Naive thymus-derived CD8-positive, alpha-beta T cell (primary cell): ENCODE measurements at regions not wholly inside any gene's neighbourhood (a gene's known extent, or its start where the extent isn't known, plus 50 kb on each side); places are given as distances from the start of the nearest gene placed in this dataset.
A peak's percentile ranks its signal among the peaks of the same experiment; 100 is the strongest.

Experiments
- ATAC-seq, 2 donors: fragments of 150-1000 bp; cut with Tn5 transposase in 1 of 2; sonication (Bioruptor Pico), chemical (Tn5 transposase) in 1 of 2; 1 replicate in 1 of 2; 2 replicates in 1 of 2; pipeline ENCODE4 v1.10.0; 2021; ENCODE audit warnings: mild to moderate bottlenecking in 2 of 2, moderate library complexity in 2 of 2
- POLR2A ChIA-PET: fragments of 350-600 bp; sonication (Branson Sonifier 250); formaldehyde crosslinking; loops from one replicate; lab custom pipeline; 2021; ENCODE audit warnings: antibody characterized with exemption; lab: Charles Lee
- DNase-seq, 10 donors: peaks; one replicate each; pipeline versions ENCODE4 v3.0.0 to v3.0.0-alpha.2; 2020 to 2022
- H3K27ac Mint-ChIP-seq, 10 donors: one replicate each; pipeline ENCODE4 v1.8.0; 2020 to 2022; ENCODE audit warnings: mild to moderate bottlenecking in 10 of 10, mixed read lengths in 10 of 10, moderate library complexity in 4 of 10, inconsistent platforms in 1 of 10
- H3K27me3 Mint-ChIP-seq, 5 donors: one replicate each; pipeline ENCODE4 v1.8.0; 2021 to 2022; ENCODE audit warnings: mixed read lengths in 5 of 5
- H3K36me3 Mint-ChIP-seq, 3 donors: one replicate each; pipeline ENCODE4 v1.8.0; 2020 to 2022; ENCODE audit warnings: mixed read lengths in 3 of 3, mild to moderate bottlenecking in 2 of 3, inconsistent platforms in 1 of 3
- H3K4me1 Mint-ChIP-seq, 4 donors: one replicate each; pipeline ENCODE4 v1.8.0; 2021 to 2022; ENCODE audit warnings: mixed read lengths in 4 of 4
- H3K4me3 Mint-ChIP-seq, 10 donors: one replicate each; pipeline ENCODE4 v1.8.0; 2020 to 2022; ENCODE audit warnings: mild to moderate bottlenecking in 10 of 10, mixed read lengths in 10 of 10, moderate library complexity in 6 of 10, inconsistent platforms in 1 of 10
- H3K9me3 Mint-ChIP-seq, 9 donors: one replicate each; pipeline ENCODE4 v1.8.0; 2020 to 2022; ENCODE audit warnings: mixed read lengths in 9 of 9, mild to moderate bottlenecking in 3 of 9, inconsistent platforms in 1 of 9, moderate library complexity in 1 of 9

DNA sequence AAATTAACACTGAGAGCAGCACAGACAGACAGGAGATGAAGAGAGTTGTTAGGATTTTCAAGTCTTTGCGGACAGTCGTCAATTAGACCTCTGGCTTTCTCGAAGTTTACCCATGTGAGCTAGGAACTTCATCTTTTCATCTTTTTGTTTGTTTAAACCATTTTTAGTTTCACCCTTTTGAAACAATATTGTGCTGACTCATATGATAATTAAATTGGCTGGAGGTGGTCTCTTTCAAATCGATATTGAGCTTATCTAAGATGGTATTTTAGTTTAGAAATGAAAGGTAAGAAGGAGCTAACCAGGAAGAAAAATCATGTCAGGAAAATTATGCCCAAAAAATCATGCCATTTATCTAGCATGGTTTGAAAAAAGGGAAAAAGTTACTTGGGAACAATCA lies 415.8 kb upstream of the SEMA3A start:
- H3K27ac Mint-ChIP-seq = no peak overlapping the region
- DNase-seq (no peak), ATAC-seq (no peak)
- no peaks in the 10 kb centered on the region for H3K27me3 Mint-ChIP-seq
- no peak overlapping the region for H3K4me3 Mint-ChIP-seq
- H3K36me3 Mint-ChIP-seq = no peaks in the 10 kb centered on the region
- H3K4me1 Mint-ChIP-seq = no peaks in the 10 kb centered on the region
- POLR2A ChIA-PET = no interaction called here
- peaks cover 0 to 2% (median 0%) of the 10 kb centered on the region in 9 donors for H3K9me3 Mint-ChIP-seq

DNA sequence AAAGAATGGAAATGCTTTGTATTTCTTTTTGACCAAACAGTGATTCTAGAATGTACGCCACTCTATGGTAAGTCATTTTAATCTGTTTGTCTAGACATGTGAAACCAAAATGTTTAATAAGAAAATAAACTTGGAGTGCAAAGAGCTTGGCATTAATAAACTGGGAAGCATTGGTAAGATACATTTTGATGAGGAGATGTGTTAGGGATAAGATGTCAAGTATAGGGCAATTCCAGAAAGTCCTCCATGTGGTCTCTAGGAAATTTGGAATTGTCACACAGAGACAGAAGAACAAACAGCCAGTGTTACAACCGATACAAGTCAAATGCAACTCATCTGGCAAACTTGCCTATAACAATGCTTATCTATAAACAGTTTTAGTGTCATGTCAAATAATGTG lies 410.7 kb upstream of the SEMA3A start:
- peaks cover 0 to 6% (median 0%) of the 10 kb centered on the region in 5 donors for H3K27me3 Mint-ChIP-seq
- no peaks in the 10 kb centered on the region for H3K4me1 Mint-ChIP-seq
- ATAC-seq (no peak), DNase-seq (no peak)
- no peak overlapping the region for H3K4me3 Mint-ChIP-seq
- peaks cover 0 to 12% (median 0%) of the 10 kb centered on the region in 3 donors for H3K36me3 Mint-ChIP-seq
- POLR2A ChIA-PET = no interaction called here
- no peak overlapping the region for H3K27ac Mint-ChIP-seq
- peaks cover 4 to 27% (median 12%) of the 10 kb centered on the region in 9 donors for H3K9me3 Mint-ChIP-seq

DNA sequence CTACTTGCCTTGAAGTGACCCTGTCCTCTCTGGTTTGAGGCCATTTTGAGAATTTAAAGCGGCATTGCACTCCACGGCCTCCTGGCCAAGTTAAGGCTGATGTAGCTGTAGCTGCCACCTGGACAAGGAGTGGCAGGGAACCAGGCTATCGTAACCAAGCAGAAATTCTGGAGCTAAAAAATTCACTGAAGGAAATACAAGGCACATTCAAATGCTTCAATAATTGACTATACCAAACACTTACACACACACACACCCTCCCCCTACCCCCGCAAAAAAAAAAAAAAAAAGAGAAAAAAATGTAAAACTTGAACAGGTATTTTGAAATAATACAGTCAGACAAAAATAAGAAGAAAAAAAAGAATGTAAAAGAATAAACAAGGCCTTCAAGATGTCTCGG lies 409.0 kb upstream of the SEMA3A start:
- H3K4me1 Mint-ChIP-seq = no peaks in the 10 kb centered on the region
- H3K4me3 Mint-ChIP-seq = no peak overlapping the region
- H3K27me3 Mint-ChIP-seq = peaks cover 0 to 6% (median 0%) of the 10 kb centered on the region in 5 donors
- no peak for DNase-seq
- H3K9me3 Mint-ChIP-seq = peaks cover 4 to 27% (median 15%) of the 10 kb centered on the region in 9 donors
- POLR2A ChIA-PET = no interaction called here
- ATAC-seq = no peak
- no peak overlapping the region for H3K27ac Mint-ChIP-seq
- peaks cover 0 to 12% (median 0%) of the 10 kb centered on the region in 3 donors for H3K36me3 Mint-ChIP-seq

DNA sequence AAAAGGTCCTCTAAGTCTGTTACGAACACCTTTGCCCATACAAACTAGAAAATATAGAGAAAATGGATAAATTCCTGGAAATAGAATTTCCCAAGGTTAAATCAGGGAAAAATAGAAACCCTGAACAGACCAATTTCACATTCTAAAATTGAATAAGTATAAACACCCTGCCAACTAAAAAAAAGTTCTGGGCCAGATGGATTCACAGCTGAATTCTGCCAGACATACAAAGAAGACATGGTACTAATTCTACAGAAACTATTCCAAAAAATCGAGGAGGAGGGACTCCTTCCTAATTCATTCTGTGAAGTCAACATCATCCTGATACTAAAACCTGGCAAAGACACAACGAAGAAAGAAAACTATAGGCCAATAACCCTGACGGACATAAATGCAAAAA lies 400.4 kb upstream of the SEMA3A start:
- H3K4me1 Mint-ChIP-seq = no peaks in the 10 kb centered on the region
- POLR2A ChIA-PET = no interaction called here
- H3K27me3 Mint-ChIP-seq = no peaks in the 10 kb centered on the region
- no peak for ATAC-seq
- H3K27ac Mint-ChIP-seq = no peak overlapping the region
- H3K36me3 Mint-ChIP-seq = no peaks in the 10 kb centered on the region
- no peak overlapping the region for H3K4me3 Mint-ChIP-seq
- no peak for DNase-seq
- peaks cover 0 to 10% (median 0%) of the 10 kb centered on the region in 9 donors for H3K9me3 Mint-ChIP-seq

DNA sequence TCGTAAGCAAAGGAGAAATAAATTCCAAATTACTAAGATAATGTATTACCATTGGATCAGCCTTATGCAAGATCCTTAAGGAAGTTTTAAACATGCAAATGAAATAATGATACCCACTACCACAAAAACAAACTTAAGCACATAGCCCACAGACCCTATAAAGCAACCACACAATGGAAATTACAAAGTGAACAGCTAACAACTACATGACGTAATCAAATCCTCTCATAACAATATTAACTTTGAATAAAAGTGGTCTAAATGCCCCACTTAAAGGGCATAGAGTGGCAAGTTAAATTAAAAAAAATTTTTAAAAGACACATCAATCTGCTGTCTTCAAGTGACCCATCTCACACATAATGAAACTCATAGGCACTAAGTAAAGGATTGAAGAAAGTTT lies 397.3 kb upstream of the SEMA3A start:
- ATAC-seq (no peak), DNase-seq (no peak)
- H3K27me3 Mint-ChIP-seq = no peaks in the 10 kb centered on the region
- peaks cover 0 to 7% (median 0%) of the 10 kb centered on the region in 9 donors for H3K9me3 Mint-ChIP-seq
- POLR2A ChIA-PET = no interaction called here
- H3K27ac Mint-ChIP-seq = no peak overlapping the region
- no peaks in the 10 kb centered on the region for H3K4me1 Mint-ChIP-seq
- H3K4me3 Mint-ChIP-seq = no peak overlapping the region
- H3K36me3 Mint-ChIP-seq = no peaks in the 10 kb centered on the region

DNA sequence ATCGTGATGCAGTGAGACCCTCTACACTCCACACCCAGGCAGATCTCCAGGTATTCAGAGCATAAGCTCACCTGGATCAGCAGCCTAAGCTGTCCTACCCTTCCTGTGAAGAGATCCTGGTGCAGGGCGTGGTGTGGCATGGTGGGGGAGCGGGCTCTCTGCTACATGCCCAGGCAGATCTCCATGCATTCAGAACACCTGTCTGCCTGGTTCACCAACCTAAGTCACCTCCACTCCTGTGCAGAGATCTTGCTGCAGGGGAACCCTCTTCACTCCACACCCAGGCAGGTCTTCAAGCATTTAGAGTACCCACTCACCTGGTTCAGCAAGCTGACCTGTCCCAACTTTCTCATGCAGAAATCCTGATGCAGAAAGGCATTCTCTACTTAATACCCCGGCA lies 394.4 kb upstream of the SEMA3A start:
- POLR2A ChIA-PET = no interaction called here
- no peak for DNase-seq
- H3K36me3 Mint-ChIP-seq = no peaks in the 10 kb centered on the region
- no peaks in the 10 kb centered on the region for H3K27me3 Mint-ChIP-seq
- peaks cover 0 to 3% (median 0%) of the 10 kb centered on the region in 9 donors for H3K9me3 Mint-ChIP-seq
- no peak overlapping the region for H3K4me3 Mint-ChIP-seq
- no peak overlapping the region for H3K27ac Mint-ChIP-seq
- no peaks in the 10 kb centered on the region for H3K4me1 Mint-ChIP-seq
- ATAC-seq = no peak

DNA sequence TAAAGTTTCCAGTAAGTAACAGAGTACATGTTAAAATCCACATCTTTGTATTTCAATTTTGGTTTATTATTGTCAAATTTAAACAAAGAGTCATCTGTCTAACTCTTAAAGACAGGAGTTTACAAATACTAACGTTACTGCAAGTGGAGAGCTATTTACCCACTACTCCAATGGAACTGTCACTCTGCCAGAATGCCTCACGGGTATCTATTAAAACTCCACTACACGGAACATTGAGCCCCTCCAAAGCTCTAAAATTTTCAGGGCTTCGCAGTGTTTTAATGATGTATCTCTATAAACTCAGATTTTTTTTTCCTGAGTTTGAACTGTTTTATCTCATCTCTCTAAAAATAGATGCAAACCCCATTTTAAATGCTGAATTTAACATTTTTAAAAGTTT lies 388.7 kb upstream of the SEMA3A start:
- Mint-ChIP-seq H3K27me3 (no peaks in the 10 kb centered on the region), H3K27ac (no peak overlapping the region), H3K4me3 (no peak overlapping the region), H3K36me3 (no peaks in the 10 kb centered on the region), H3K4me1 (no peaks in the 10 kb centered on the region), H3K9me3 (no peaks in the 10 kb centered on the region)
- ATAC-seq (no peak), DNase-seq (no peak)
- POLR2A ChIA-PET = no interaction called here

DNA sequence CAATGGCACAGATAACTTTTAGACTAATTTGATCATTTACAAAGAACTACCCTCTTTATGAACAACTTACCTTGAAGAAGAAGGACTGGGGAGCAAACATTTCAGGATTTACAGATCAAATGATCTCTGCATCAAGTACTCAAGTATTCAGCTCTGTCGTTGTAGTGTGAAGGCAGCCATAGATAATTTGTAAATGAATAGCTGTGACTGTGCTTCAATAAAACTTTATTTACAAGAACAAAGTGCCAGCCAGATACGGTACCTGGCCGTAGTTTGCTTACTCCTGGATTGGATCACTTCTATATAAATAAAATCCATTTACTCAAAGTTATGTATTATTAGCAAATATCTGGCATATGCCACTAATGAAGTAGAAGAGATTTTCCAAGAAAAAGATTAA lies 388.2 kb upstream of the SEMA3A start:
- H3K27ac Mint-ChIP-seq = no peak overlapping the region
- H3K4me3 Mint-ChIP-seq = no peak overlapping the region
- no peaks in the 10 kb centered on the region for H3K36me3 Mint-ChIP-seq
- H3K27me3 Mint-ChIP-seq = no peaks in the 10 kb centered on the region
- no peaks in the 10 kb centered on the region for H3K4me1 Mint-ChIP-seq
- DNase-seq (no peak), ATAC-seq (no peak)
- POLR2A ChIA-PET = no interaction called here
- H3K9me3 Mint-ChIP-seq = no peaks in the 10 kb centered on the region

DNA sequence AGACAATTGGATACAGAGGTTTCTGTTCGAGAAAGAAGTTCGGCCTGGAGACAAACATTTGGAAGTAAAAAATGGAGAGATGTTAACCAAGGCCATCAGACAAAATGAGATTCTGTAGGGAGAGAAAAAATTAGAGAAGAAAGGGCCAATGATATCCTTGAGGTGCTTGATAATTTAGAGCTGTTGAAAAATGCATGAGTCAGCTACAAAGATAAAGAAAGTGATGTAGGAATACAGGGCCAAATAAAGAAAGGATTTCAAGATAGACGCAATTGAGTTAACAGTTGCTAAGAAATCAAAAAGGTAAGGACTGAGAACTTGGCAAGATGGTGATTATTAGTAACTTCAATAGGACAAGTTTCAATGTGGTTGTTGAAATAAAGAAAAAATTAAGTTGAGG lies 384.2 kb upstream of the SEMA3A start:
- Mint-ChIP-seq H3K4me3 (no peak overlapping the region), H3K4me1 (no peaks in the 10 kb centered on the region), H3K27ac (no peak overlapping the region), H3K27me3 (no peaks in the 10 kb centered on the region), H3K9me3 (no peaks in the 10 kb centered on the region), H3K36me3 (no peaks in the 10 kb centered on the region)
- POLR2A ChIA-PET = no interaction called here
- DNase-seq = no peak
- no peak for ATAC-seq

DNA sequence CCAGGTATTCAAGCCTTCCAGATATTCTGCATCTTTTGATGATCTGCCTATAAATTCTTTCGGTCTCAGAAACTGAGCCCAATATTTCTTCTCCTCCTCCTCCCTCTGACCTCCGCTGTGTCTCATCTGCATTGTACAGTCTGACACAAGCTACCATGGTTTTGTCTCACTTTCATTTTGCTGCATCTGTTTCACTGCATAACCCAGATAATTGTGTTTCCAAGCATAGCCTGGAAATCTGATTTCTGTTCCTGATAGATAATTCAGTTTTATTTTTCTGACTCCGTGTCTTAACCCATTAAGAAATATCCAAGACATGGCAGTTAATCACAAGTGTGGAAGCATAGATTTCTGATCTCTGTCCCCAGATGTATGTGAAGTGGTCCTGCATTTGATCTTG lies 374.2 kb upstream of the SEMA3A start:
- Mint-ChIP-seq H3K36me3 (no peaks in the 10 kb centered on the region), H3K27me3 (no peaks in the 10 kb centered on the region), H3K4me3 (no peak overlapping the region), H3K9me3 (peaks cover 0 to 3% (median 0%) of the 10 kb centered on the region in 9 donors), H3K27ac (no peak overlapping the region), H3K4me1 (no peaks in the 10 kb centered on the region)
- ATAC-seq (peak in 1 of 2 donors; percentile 27), DNase-seq (no peak)
- POLR2A ChIA-PET = no interaction called here

DNA sequence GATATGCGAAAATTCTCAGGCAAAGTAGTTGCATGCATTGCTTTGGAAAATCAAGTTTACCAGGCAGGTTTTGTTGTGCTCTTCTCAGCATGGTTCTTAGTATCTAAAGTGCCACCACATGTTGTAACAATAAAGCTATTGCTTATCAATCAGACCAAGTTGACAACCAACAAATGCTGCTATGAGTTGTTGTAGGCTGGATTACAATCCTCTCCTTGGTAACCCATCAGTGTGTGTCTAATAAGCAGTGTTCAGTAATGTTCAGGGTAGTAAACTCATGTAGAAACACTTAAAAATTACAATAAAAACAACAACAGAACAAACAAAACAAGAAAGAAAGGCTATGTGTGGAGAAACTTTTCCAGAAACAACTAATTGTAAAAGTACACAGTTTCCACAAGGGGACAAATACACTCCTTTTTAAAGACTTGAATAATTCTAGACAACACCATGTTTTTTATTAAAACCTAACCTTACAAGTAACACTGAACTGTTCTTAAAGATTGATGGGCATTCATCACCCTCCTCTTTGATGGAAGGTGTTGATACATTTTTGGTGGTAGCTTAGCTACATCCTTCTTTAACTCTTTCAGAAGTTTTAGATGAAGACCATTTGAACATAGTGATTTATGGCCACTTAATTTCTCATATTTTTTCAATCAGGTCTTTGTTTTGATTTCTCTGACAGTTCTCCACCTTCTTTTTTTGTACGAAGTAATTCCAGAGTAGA lies 370.9 kb upstream of the SEMA3A start:
- Mint-ChIP-seq H3K4me1 (no peaks in the 10 kb centered on the region), H3K36me3 (no peaks in the 10 kb centered on the region), H3K9me3 (peaks cover 0 to 3% (median 0%) of the 10 kb centered on the region in 9 donors), H3K27me3 (no peaks in the 10 kb centered on the region), H3K27ac (no peak overlapping the region), H3K4me3 (no peak overlapping the region)
- DNase-seq (no peak), ATAC-seq (no peak)
- POLR2A ChIA-PET = no interaction called here

DNA sequence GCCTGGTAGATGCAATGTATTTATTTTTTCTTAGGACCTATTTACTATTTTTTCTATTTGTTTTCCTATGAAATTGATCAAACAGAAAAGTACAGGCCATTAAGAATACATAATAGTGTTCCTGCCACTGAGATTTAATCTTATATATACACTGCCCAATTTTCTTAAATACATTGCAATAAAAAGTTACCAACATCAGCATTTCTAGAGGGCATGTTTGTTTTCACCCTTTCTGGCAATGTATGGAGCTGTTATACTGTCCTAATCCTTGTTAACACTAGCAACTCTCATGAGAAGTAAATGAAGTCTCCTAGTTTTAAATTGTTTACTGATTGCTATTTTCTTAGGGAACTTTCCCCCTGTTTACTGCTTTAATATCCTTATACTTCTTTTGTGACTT lies 359.1 kb upstream of the SEMA3A start:
- POLR2A ChIA-PET = no interaction called here
- Mint-ChIP-seq H3K4me1 (no peaks in the 10 kb centered on the region), H3K36me3 (peaks cover 0 to 17% (median 0%) of the 10 kb centered on the region in 3 donors), H3K27me3 (peaks cover 0 to 4% (median 4%) of the 10 kb centered on the region in 5 donors), H3K27ac (no peak overlapping the region), H3K4me3 (no peak overlapping the region), H3K9me3 (peaks cover 0 to 27% (median 16%) of the 10 kb centered on the region in 9 donors)
- no peak for DNase-seq
- ATAC-seq = no peak

DNA sequence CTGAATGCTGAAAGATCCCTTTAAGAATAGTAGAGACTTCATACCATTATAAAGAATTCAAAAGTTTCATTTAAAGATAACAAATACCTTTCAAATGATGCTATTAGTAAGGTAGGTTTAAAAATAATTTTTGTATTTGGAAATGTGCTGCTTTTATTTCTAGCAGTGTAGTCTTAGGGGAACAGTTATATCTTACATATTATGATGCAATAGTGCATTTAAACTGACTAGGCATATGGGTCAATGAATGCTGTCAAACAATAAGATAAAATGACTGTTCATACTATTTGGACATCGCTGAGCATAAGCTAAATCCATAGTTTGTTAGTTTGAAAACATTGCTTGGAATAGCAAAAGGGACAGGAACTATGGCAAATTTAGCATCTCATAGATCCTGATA lies 354.8 kb upstream of the SEMA3A start:
- Mint-ChIP-seq H3K27ac (no peak overlapping the region), H3K4me1 (no peaks in the 10 kb centered on the region), H3K4me3 (no peak overlapping the region), H3K9me3 (peaks cover 0 to 7% (median 0%) of the 10 kb centered on the region in 9 donors), H3K36me3 (peaks cover 0 to 4% (median 0%) of the 10 kb centered on the region in 3 donors), H3K27me3 (peaks cover 0 to 4% (median 4%) of the 10 kb centered on the region in 5 donors)
- no peak for DNase-seq
- no peak for ATAC-seq
- POLR2A ChIA-PET = no interaction called here
